ENCODE measurements at regions not wholly inside any gene's neighbourhood (a gene's known extent, or its start where the extent isn't known, plus 50 kb on each side); places are given as distances from the start of the nearest gene placed in this dataset.

- TF ChIP-seq CTCF (IDR thresholded peaks at IDR 0.05) (no peak), EP300 (IDR thresholded peaks at IDR 0.05) (no peak)
Observed at GRCh38 chr7:33754933-33755928, 150.1 kb upstream of the BMPER start.

Measured in stomach (tissue), 4 donors.